ENCODE measurements at regions not wholly inside any gene's neighbourhood (a gene's known extent, or its start where the extent isn't known, plus 50 kb on each side); places are given as distances from the start of the nearest gene placed in this dataset.

GRCh38 chr5:143898916-143899591, 87.1 kb downstream of the HMHB1 start:
- Histone ChIP-seq H3K4me1 (ENCODE audit: low read depth) (peaks cover 4% of the 10 kb centered on the region), H3K9me3 (no peaks in the 10 kb centered on the region), H3K4me3 (no peak overlapping the region), H3K36me3 (ENCODE audit: low read depth) (no peaks in the 10 kb centered on the region)
- ATAC-seq = no peak
- TF ChIP-seq CTCF (IDR thresholded peaks at IDR 0.05) = no peak
- intact Hi-C loops (cut with DNase I, micrococcal nuclease) = loop anchor here in 1 of 2 donors (5.0 kb wide), 1 partner anchor 283 kb away; no protein-coding TSS in a partner anchor
- no peak for DNase-seq

GRCh38 chr5:143908959-143909358, 97.0 kb downstream of the HMHB1 start:
- H3K36me3 ChIP-seq (ENCODE audit: low read depth) = no peaks in the 10 kb centered on the region
- no peak overlapping the region for H3K4me3 ChIP-seq
- no peak for TF ChIP-seq CTCF (IDR thresholded peaks at IDR 0.05)
- H3K4me1 ChIP-seq (ENCODE audit: low read depth) = no peaks in the 10 kb centered on the region
- DNase-seq = no peak
- ATAC-seq = no peak
- intact Hi-C loops (cut with DNase I, micrococcal nuclease) = no loop called here
- no peaks in the 10 kb centered on the region for H3K9me3 ChIP-seq

GRCh38 chr5:143913008-143913752, 101.2 kb downstream of the HMHB1 start:
- ATAC-seq (no peak), DNase-seq (no peak)
- intact Hi-C loops (cut with DNase I, micrococcal nuclease) = no loop called here
- no peak overlapping the region for H3K4me3 ChIP-seq
- no peaks in the 10 kb centered on the region for H3K9me3 ChIP-seq
- no peaks in the 10 kb centered on the region for H3K36me3 ChIP-seq (ENCODE audit: low read depth)
- no peak for TF ChIP-seq CTCF (IDR thresholded peaks at IDR 0.05)
- no peaks in the 10 kb centered on the region for H3K4me1 ChIP-seq (ENCODE audit: low read depth)

- TF ChIP-seq CTCF (IDR thresholded peaks at IDR 0.05) = no peak
- H3K36me3 ChIP-seq (ENCODE audit: low read depth) = no peaks in the 10 kb centered on the region
- no peaks in the 10 kb centered on the region for H3K4me1 ChIP-seq (ENCODE audit: low read depth)
- DNase-seq = no peak
- intact Hi-C loops (cut with DNase I, micrococcal nuclease) = no loop called here
- no peak for ATAC-seq
- no peak overlapping the region for H3K4me3 ChIP-seq
- no peaks in the 10 kb centered on the region for H3K9me3 ChIP-seq
Observed at GRCh38 chr5:143914756-143915155, 102.8 kb downstream of the HMHB1 start.

GRCh38 chr5:143916451-143916850, 104.5 kb downstream of the HMHB1 start:
- Histone ChIP-seq H3K36me3 (ENCODE audit: low read depth) (no peaks in the 10 kb centered on the region), H3K4me1 (ENCODE audit: low read depth) (no peaks in the 10 kb centered on the region), H3K9me3 (no peaks in the 10 kb centered on the region), H3K4me3 (no peak overlapping the region)
- no peak for ATAC-seq
- no peak for DNase-seq
- intact Hi-C loops (cut with DNase I, micrococcal nuclease) = no loop called here
- TF ChIP-seq CTCF (IDR thresholded peaks at IDR 0.05) = no peak

All from mucosa of descending colon (tissue), 3 donors.